ENCODE measurements at regions not wholly inside any gene's neighbourhood (a gene's known extent, or its start where the extent isn't known, plus 50 kb on each side); places are given as distances from the start of the nearest gene placed in this dataset.

- no peak overlapping the region for H3K14ac ChIP-seq (ENCODE audit: insufficient read length)
- no peak overlapping the region for H3K4me3 ChIP-seq (ENCODE audit: extremely low read depth in 1 of 4, insufficient read depth in 2 of 4, low read depth in 3 of 4, low read length in 4 of 4)
- H2AK5ac ChIP-seq (ENCODE audit: low read depth, low read length): no peak overlapping the region
- H2BK20ac ChIP-seq (ENCODE audit: low read length): no peak overlapping the region
- no peak overlapping the region for H2BK12ac ChIP-seq (ENCODE audit: low read depth, low read length)
- H3K9ac ChIP-seq (replicated peaks in 1 of 4; ENCODE audit: extremely low read depth in 1 of 4, low read depth in 3 of 4, low read length in 3 of 4): no peak overlapping the region
- H4K5ac ChIP-seq (ENCODE audit: insufficient read length, low read depth, low read length): no peak overlapping the region
- H3K79me2 ChIP-seq (ENCODE audit: control insufficient read depth in 1 of 2, insufficient read depth in 2 of 2, low read length in 2 of 2): no peaks in the 10 kb centered on the region
- no peak overlapping the region for H3K18ac ChIP-seq (ENCODE audit: extremely low read depth, low read length)
- no peak overlapping the region for H2BK120ac ChIP-seq (replicated peaks; ENCODE audit: low read depth, low read length)
- DNase-seq (ENCODE audit: low read depth in 1 of 2, low spot score in 2 of 2) (no peak), FAIRE-seq (no peak)
- H3K23ac ChIP-seq (ENCODE audit: insufficient read length): no peak overlapping the region
- H3K56ac ChIP-seq (replicated peaks; ENCODE audit: insufficient read length, low read depth, low read length): no peak overlapping the region
- no peak overlapping the region for H2AFZ ChIP-seq (ENCODE audit: low read length)
- H3K27ac ChIP-seq (ENCODE audit: low read depth, low read length): no peak overlapping the region
- H3K4me2 ChIP-seq (ENCODE audit: insufficient read depth in 1 of 2, low read depth in 2 of 2, low read length in 2 of 2): no peak overlapping the region
- H3K36me3 ChIP-seq (ENCODE audit: control insufficient read depth in 2 of 4, insufficient read depth in 4 of 4, low read length in 3 of 4): no peaks in the 10 kb centered on the region
- no peak overlapping the region for H2BK5ac ChIP-seq (ENCODE audit: low read depth, low read length)
- CTCF ChIA-PET (ENCODE audit: partially characterized antibody): interaction anchor here (0.9 to 1.2 kb wide), 3 partner anchors 28 to 123 kb away, joined by 3 to 4 read pairs (median 3); no protein-coding TSS in a partner anchor
- peaks cover 0 to 5% (median 2%) of the 10 kb centered on the region in 4 experiments; a peak in 3 of 7 replicates for H3K4me1 ChIP-seq (replicated peaks in 1 of 4; ENCODE audit: control insufficient read depth in 3 of 4, insufficient read depth in 4 of 4, low read length in 3 of 4)
- peaks cover 5 to 7% of the 10 kb centered on the region in 2 experiments; a peak in 2 of 4 replicates for H3K9me3 ChIP-seq (ENCODE audit: insufficient read depth in 2 of 2, low read depth in 1 of 2, low read length in 1 of 2)
- H3K27me3 ChIP-seq (replicated peaks in 1 of 4; ENCODE audit: control insufficient read depth in 3 of 4, extremely low read depth in 1 of 4, insufficient read depth in 3 of 4, low read length in 3 of 4): no peaks in the 10 kb centered on the region; a peak in 1 of 7 replicates
- no peak overlapping the region for H3K4ac ChIP-seq (replicated peaks; ENCODE audit: insufficient read length, low read depth, low read length)
- no peaks in the 10 kb centered on the region for H3K79me1 ChIP-seq (ENCODE audit: low read depth, low read length)
- H4K8ac ChIP-seq (ENCODE audit: extremely low read depth, insufficient read depth, low read length): no peak overlapping the region
- H4K20me1 ChIP-seq (replicated peaks in 1 of 2; ENCODE audit: control insufficient read depth in 1 of 2, insufficient read depth in 2 of 2, low read length in 2 of 2): peaks cover 0 to 4% of the 10 kb centered on the region in 2 experiments
- TF ChIP-seq SIX5 (IDR thresholded peaks at IDR 0.05; ENCODE audit: low read depth, low read length) (no peak), CBX8 (IDR thresholded peaks at IDR 0.05; ENCODE audit: borderline replicate concordance, low read depth, low read length) (no peak), BRCA1 (IDR thresholded peaks at IDR 0.05; ENCODE audit: low read depth, low read length) (no peak), HDAC6 (IDR thresholded peaks at IDR 0.05; ENCODE audit: low read depth, low read length) (no peak), HDAC2 (IDR thresholded peaks at IDR 0.05; ENCODE audit: borderline replicate concordance in 1 of 2, low read depth in 2 of 2, low read length in 2 of 2) (no peak), EP300 (IDR thresholded peaks at IDR 0.05; ENCODE audit: borderline replicate concordance in 1 of 2, low read depth in 2 of 2, low read length in 2 of 2) (no peak), CHD2 (IDR thresholded peaks at IDR 0.05; ENCODE audit: low read length) (no peak), SP2 (IDR thresholded peaks at IDR 0.05; ENCODE audit: low read length) (no peak), KDM5A (IDR thresholded peaks at IDR 0.05; ENCODE audit: low read length) (no peak), TAF1 (IDR thresholded peaks at IDR 0.05; ENCODE audit: low read depth, low read length) (no peak), CBX5 (IDR thresholded peaks at IDR 0.05; ENCODE audit: low read depth, low read length) (no peak)
- no peak overlapping the region for H4K91ac ChIP-seq (replicated peaks; ENCODE audit: insufficient read length, low read length)
- no peaks in the 10 kb centered on the region for H3K23me2 ChIP-seq (ENCODE audit: low read depth, low read length)
- H2BK15ac ChIP-seq (ENCODE audit: low read length): no peak overlapping the region
- POLR2A ChIA-PET (ENCODE audit: partially characterized antibody): no interaction called here
These were observed 124.2 kb downstream of the PHETA1 start for GRCh38 chr12:111244673-111245072.
